ENCODE measurements at regions not wholly inside any gene's neighbourhood (a gene's known extent, or its start where the extent isn't known, plus 50 kb on each side); places are given as distances from the start of the nearest gene placed in this dataset.
"Not testable (repeated sequence)": the region's sequence is repeated elsewhere in the genome, so short reads cannot be mapped to it uniquely, and the experiment has no call there.

DNA sequence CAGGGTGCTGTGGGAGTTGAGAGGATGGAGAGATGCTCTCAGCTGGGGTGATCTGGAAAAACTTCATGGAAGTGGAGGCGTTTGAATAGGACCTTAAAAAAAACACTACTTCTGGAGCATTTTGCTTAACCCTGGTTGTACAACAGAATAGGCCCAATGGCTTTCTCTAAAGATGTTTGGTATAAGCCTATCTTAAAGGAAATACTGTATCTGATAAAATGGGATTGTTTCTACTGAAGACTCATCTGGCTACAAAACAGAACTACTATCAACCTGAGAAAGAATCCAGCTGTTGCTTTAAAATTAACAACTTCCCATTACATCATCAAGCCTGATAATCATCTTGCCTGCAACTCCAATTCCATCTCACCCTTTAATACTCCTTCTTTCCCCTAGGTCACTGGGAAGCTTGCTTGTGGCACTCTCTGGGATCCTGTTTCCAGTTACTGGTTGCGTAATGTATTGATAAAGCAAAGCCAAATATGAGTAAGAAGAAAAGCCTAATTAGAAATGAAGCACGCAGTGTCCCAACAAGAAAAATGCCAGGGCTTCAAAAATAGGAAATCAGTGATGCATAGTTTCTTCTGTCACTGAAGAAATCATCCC, 56.2 kb upstream of the CCN1 start:
- TF ChIP-seq, protein P1, sequence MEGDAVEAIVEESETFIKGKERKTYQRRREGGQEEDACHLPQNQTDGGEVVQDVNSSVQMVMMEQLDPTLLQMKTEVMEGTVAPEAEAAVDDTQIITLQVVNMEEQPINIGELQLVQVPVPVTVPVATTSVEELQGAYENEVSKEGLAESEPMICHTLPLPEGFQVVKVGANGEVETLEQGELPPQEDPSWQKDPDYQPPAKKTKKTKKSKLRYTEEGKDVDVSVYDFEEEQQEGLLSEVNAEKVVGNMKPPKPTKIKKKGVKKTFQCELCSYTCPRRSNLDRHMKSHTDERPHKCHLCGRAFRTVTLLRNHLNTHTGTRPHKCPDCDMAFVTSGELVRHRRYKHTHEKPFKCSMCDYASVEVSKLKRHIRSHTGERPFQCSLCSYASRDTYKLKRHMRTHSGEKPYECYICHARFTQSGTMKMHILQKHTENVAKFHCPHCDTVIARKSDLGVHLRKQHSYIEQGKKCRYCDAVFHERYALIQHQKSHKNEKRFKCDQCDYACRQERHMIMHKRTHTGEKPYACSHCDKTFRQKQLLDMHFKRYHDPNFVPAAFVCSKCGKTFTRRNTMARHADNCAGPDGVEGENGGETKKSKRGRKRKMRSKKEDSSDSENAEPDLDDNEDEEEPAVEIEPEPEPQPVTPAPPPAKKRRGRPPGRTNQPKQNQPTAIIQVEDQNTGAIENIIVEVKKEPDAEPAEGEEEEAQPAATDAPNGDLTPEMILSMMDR (IDR thresholded peaks at IDR 0.05; ENCODE audit: poor library complexity) = not testable (repeated sequence)
- not testable (repeated sequence) for TF ChIP-seq EZH2 (IDR thresholded peaks at IDR 0.05; ENCODE audit: borderline replicate concordance)

Data from hepatocyte (in vitro differentiated cells).